ENCODE measurements at regions not wholly inside any gene's neighbourhood (a gene's known extent, or its start where the extent isn't known, plus 50 kb on each side); places are given as distances from the start of the nearest gene placed in this dataset.

DNA sequence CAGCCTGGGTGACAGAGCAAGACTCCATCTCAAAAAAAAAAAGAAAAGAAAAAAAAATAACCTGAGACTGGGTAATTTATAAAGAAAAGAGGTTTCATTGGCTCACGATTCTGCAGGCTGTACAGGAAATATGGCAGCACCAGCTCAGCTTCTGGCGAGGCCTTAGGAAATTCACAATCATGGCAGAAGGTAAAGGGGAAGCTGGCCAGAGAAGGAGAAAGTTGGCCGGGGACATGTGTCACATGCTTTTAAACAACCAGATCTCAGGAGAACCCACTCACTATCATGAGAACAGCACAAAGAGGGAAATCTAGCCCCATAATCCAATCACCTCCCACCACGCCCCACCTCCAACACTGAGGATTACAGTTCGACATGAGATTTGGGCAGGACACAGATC lies 125.3 kb downstream of the DISP1 start:
- TF ChIP-seq POLR2A (IDR thresholded peaks at IDR 0.05): no peak
- TF ChIP-seq, protein P1, sequence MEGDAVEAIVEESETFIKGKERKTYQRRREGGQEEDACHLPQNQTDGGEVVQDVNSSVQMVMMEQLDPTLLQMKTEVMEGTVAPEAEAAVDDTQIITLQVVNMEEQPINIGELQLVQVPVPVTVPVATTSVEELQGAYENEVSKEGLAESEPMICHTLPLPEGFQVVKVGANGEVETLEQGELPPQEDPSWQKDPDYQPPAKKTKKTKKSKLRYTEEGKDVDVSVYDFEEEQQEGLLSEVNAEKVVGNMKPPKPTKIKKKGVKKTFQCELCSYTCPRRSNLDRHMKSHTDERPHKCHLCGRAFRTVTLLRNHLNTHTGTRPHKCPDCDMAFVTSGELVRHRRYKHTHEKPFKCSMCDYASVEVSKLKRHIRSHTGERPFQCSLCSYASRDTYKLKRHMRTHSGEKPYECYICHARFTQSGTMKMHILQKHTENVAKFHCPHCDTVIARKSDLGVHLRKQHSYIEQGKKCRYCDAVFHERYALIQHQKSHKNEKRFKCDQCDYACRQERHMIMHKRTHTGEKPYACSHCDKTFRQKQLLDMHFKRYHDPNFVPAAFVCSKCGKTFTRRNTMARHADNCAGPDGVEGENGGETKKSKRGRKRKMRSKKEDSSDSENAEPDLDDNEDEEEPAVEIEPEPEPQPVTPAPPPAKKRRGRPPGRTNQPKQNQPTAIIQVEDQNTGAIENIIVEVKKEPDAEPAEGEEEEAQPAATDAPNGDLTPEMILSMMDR (IDR thresholded peaks at IDR 0.05): no peak

Measured in right lobe of liver (tissue), 4 donors.